HG03457 (cell line): ENCODE measurements at regions not wholly inside any gene's neighbourhood (a gene's known extent, or its start where the extent isn't known, plus 50 kb on each side); places are given as distances from the start of the nearest gene placed in this dataset.
"Not testable (repeated sequence)": the region's sequence is repeated elsewhere in the genome, so short reads cannot be mapped to it uniquely, and the experiment has no call there.

Source experiments
- ATAC-seq: cut with Tn5 transposase; IDR thresholded peaks from one replicate; pipeline ENCODE4 v1.9.1; 2021; ENCODE audit warnings: moderate number of reproducible peaks; ENCODE audit not compliant: unreplicated experiment

DNA sequence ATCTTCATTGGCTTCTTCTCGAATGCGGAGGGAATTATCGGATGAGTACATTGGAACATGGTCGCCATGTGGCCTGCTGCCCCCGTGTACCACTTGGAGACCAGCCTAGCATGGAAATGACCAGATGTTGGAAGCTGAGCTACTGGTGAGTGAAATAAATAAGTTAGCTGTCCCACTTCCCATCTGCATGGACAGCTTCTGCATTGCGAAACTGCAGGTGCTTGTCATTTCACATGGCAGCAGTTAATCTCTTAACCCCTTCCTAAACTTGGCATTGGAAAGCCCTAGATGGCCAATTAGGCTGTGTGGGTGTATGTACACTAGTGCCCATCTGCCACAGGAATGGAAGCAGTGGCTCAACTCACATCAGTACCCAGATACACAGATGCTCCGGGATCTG lies 246.6 kb upstream of the IL12B start:
- no peak for ATAC-seq

GRCh38 chr5:159581502-159582249 lies 251.4 kb upstream of the IL12B start:
- no peak for ATAC-seq

DNA sequence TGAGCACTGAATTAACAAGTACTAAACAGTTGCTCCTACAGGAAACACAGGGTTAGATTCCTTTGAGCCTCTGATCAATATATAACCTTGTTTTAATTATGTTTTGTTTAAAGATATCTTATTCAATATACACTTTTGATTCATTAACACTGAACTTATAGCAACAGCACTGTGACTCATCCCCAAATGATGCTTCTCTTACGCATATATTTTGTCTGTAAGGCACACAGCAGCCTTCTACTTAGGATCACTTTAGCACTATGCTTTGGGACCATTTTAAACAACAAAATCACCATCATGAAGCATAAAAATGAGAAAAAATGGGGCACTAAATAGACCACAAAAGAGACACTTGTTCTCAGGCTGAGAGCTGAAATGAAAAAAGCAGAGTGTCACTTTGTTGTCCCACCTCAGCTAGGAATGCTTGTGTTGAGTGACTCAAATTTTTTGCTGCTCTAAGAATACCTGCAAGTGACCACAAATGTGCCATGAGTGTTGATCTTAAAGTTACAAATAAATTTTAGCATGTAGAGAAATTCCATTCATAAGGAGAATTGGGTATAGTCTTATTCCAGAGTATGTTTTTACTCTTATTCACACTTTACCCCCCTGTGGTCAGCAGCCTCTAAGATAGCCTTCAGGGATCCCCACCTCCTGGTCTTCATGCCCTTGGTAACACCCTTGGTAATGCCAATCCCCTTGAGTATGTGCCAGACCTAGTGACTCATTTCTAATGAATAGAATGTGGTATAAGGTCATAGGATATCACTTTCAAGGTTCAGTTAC lies 252.7 kb upstream of the IL12B start:
- ATAC-seq: no peak

- no peak for ATAC-seq
Observed at GRCh38 chr5:159586921-159587320, 256.6 kb upstream of the IL12B start.

- no peak for ATAC-seq
Observed at GRCh38 chr5:159588941-159589340, 258.7 kb upstream of the IL12B start.

DNA sequence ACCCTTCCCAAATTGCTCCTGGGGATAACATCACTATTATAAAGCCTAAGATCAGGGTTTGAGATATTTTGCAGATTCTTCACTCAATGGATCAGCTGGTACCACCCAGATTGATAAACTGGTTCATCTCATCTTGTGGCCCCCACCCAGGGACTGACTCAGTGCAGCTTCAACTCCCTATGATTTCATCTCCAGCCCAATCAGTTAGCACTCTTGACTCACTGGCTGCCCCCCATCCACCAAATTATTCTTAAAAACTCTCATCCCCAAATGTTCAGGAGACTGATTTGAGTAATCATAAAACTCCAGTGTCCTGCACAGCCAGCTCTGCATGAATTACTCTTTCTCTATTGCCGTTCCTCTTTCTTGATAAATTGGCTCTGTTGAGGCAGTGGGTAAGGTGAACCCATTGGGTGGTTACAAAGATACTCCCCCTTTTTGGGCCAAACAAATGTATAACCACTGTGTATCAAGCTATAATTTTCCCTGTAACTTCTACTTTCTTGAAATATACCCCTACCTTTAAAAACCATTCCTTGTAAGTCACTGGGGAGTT lies 263.3 kb upstream of the IL12B start:
- ATAC-seq: no peak

DNA sequence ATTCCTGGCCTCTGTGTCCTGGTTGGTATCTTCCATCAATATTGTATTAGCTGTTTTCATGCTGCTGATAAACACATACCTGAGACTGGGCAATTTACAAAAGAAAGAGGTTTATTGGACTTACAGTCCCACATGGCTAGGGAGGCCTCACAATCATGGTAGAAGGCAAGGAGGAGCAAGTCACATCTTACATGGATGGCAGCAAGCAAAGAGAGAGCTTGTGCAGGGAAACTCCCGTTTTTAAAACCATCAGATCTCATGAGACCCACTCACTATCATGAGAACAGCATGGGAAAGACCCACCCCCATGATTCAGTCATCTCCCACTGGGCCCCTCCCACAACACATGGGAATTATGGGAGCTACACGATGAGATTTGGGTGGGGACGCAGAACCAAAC lies 265.3 kb upstream of the IL12B start:
- not testable (repeated sequence) for ATAC-seq

DNA sequence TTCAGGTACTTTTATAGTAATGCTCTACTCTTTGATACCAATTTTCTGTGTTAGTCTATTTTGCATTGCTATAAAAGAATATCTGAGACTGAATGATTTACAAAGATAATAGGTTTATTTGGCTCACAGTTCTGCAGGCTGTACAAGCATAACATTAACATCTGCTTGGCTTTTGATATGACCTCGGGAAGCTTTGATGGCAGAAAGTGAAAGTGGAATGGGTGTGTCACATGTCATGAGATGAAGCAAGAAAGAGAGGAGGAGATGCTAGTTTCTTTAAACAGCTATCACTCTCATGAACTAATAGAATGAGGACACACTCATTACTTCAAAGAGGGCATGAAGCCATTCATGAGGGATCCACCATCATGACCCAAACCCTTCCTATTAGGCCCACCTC lies 270.9 kb upstream of the IL12B start:
- no peak for ATAC-seq

DNA sequence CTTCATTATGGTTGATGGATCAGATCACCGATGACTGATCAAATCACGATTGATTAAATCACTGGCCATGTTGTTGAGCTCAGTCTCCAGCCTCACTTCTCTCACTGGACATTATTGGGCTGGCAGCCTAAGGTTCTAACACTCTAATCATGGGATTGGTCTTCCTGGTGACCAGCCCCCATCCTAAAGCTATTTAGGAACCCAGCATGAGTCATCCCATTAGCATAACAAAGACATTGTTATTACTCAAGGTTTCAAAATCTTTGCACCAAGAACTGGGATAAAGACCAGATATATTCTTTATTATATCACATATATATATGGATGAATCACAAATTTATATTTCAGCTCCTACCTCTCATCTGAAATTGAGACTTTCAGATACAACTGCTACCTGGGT lies 272.1 kb upstream of the IL12B start:
- ATAC-seq: no peak

DNA sequence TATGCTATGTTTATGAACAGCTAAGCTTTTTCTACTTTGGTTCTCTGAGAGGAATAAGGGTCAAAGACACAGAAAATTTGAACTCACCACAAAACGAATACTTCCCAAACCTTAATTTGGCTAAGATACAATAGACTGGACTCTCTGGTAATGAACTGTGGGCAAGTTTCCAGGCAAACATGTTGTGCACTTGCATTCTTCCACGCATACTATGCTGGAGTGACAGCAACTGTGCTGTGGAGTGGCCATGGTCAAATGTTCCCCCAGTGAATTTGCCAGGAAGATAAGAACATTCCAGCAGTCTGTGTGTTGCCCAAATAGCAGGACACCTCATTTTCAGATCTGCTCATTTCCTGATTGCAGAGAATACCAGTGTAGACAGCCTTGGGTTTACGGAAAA lies 275.3 kb upstream of the IL12B start:
- no peak for ATAC-seq

GRCh38 chr5:159609359-159609758 lies 279.1 kb upstream of the IL12B start:
- no peak for ATAC-seq

DNA sequence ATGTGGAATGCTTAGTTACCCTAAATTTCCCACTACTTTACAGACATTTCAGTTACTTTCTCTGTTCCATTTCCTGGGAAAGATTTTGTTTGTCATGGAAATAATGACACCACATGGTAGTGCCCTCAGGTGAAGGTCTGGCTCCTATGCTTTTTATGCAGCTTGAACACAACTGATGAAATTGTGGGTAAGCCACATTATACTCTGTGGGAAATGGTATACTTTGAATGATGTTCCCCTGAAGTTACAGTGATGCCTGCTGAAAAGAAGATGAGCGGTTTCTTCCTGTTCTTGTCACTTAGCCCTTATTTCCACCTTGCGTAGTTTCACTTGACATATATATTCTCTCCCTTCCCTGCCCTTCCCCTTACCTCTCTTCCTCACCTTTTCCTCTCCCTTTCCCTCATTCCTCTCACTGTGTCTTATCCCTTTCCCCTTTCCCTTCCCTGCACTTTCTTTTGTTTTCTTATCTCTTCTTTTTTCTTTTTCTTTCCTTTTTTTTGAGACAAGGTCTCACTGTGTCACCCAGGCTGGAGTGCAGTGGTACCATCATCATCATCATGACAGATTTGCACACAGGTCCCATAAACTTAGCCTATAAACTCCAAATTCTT lies 280.8 kb upstream of the IL12B start:
- no peak for ATAC-seq

DNA sequence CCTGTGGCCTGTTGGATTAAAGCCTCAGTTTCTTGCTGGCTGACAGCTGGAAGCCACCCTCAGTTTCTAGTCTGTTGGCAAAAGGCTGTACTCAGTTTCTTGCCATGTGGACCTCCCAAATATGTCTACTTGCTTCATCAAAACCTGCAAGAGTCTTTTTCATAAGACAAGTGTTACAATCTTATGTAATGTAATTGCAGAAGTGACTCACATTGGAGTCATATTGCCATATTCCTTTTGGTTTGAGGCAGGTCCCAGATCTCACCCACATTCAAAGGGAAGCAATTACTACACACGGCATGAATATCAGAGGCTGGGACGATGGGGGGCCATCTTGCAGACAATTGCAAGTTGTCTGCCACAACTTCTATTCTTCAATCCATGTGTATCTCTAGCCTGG lies 286.7 kb upstream of the IL12B start:
- ATAC-seq: no peak

DNA sequence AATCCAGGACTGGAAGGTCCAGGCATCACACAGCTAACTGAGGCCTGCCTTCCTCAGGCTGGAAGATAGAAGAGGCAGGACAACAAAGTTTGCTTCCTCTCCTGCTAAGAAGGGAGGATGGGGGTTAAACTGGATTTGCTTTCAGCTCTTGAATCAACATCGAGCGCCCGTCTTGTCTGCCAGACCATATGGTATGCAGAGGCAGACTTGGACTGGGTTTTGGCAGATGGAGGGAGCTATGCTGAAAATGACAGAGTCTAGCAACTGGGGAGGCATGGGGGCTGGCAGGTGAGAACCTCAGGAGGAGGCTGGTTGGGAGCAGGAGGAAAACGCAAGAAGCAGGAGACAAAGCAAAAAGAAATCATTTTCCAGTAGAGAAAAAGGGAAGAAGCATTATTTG lies 289.5 kb upstream of the IL12B start:
- no peak for ATAC-seq

DNA sequence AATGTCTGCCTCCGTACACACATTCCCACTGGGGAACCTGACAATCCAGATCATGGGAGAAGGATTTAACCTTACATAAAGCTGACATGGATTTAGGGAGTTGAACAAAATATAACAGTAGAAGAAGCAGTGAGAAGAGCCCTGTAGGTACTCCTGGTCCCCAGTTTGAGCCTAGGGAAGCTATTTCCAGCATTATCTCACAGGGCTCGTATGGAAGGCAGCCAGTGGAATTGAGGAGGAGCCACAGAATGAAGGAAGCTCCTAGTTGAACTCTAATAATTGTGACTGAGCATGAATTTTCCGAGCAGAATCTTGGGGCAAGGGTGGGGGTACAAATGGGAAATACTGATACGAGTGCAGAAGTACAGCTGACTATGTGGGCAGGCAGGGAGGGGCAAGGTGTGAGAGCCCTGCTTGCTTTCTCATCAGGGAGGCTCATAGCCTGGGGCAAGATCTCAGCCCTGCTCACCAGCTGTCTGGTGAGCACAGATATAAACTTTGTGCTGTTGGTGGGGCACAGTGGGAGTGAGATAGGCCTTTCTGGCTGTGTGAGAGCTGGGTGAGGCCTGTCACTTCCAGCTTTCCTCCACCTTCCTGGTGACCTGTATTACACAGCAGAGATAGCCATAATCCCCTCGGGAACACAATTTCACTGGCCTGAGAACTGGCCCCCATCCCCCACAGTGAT lies 290.7 kb upstream of the IL12B start:
- ATAC-seq: no peak

GRCh38 chr5:159628703-159629102 lies 287.6 kb upstream of the ADRA1B start:
- no peak for ATAC-seq

DNA sequence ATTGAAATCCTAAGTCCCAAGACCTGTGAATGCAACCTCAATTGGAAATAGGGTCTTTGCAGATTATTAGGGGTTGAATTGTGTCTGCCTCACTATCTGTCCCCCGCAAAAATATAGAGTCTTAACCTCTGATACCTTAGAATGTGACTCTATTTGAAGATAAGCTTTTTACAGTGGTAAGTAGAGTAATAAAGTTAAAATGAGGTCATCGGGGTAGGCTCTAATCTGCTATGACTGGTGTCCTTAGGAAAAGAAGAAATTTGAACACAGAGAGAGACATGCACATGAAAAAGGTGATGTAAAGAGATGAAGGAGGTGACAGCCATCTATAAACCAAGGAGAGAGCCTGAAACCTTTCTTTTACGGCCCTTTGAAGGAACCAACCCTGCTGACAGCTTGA lies 287.1 kb upstream of the ADRA1B start:
- no peak for ATAC-seq

DNA sequence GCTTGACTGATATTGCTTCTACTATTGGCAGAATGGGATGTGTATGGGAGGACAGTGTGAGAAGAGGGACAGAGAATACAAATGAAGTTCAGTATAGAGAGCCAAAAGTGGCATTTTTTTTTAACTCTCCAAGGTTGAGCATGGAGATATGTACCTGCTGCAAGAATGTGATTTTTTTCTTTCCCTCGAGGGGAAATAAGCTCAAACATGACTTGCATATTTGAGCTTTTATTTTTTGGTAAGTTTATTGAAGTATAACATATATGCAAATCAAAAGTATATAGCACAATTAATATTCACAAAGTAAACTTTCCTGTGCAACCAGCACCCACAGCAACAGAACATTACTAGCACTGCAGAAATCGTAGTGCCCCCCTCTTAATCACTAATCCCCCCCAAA lies 285.7 kb upstream of the ADRA1B start:
- ATAC-seq: no peak

- no peak for ATAC-seq
Observed at GRCh38 chr5:159631001-159631400, 285.3 kb upstream of the ADRA1B start.

DNA sequence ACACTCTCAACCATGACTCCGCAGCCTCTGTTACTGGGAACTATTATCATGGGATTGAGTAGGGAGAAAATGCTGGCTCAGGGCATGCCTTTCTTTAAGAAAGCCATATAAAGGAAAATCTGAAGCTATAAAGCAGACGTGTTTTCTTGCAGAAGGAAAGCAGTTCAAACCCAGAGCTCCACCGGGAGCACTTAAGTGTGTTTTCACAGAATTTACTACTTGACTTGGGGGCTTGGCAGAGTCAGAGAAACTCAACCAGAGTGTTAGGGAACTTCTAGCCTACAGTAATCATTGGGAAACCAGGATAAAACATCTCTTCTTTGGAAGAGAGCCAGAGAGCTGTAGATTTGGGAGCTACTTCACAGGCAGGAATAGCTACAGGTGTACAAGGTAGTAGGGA lies 283.4 kb upstream of the ADRA1B start:
- no peak for ATAC-seq

DNA sequence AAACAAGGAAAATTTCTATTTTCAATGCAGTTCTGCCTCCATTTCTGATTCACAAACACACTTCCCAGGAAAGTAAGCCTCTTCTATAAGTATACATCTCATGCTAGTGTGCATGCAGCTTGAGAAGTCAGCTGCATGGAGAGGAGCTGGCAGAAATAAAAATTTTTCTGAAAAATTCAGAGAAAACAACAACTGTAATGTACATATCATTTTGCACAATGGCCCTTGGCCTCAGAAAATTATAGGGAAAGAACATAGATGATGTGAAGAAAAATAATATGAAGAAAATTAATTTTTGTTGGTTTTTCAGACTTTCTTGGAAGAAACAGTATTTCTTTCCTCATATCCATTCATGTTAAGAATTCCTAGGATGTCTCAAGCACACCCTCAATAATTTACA lies 277.8 kb upstream of the ADRA1B start:
- ATAC-seq: no peak
